SHP77 treated with DMSO at 0.1 percent for 48 hours (cell line): ENCODE measurements at regions not wholly inside any gene's neighbourhood (a gene's known extent, or its start where the extent isn't known, plus 50 kb on each side); places are given as distances from the start of the nearest gene placed in this dataset.
"Not testable (repeated sequence)": the region's sequence is repeated elsewhere in the genome, so short reads cannot be mapped to it uniquely, and the experiment has no call there.

Source experiments
- DNase-seq: peaks from one replicate; lab custom pipeline; 2025; lab: John Stamatoyannopoulos, UW

GRCh38 chr2:22902180-22902550 lies 482.8 kb upstream of the KLHL29 start:
- no peak for DNase-seq

- DNase-seq = no peak
Observed at GRCh38 chr2:22902662-22903165, 482.3 kb upstream of the KLHL29 start.

GRCh38 chr2:22903616-22904015 lies 481.4 kb upstream of the KLHL29 start:
- DNase-seq = no peak

- DNase-seq = no peak
Observed at GRCh38 chr2:22904126-22904684, 480.8 kb upstream of the KLHL29 start.

- no peak for DNase-seq
Observed at GRCh38 chr2:22907330-22907729, 477.6 kb upstream of the KLHL29 start.

GRCh38 chr2:22912398-22912797 lies 472.6 kb upstream of the KLHL29 start:
- peak; percentile 44 for DNase-seq

GRCh38 chr2:22929998-22930397 lies 455.0 kb upstream of the KLHL29 start:
- DNase-seq = no peak

- DNase-seq = no peak
Observed at GRCh38 chr2:22930781-22931180, 454.2 kb upstream of the KLHL29 start.

GRCh38 chr2:22932288-22932687 lies 452.7 kb upstream of the KLHL29 start:
- DNase-seq = no peak

- DNase-seq = no peak
Observed at GRCh38 chr2:22934747-22935146, 450.2 kb upstream of the KLHL29 start.

- no peak for DNase-seq
Observed at GRCh38 chr2:22942441-22942840, 442.5 kb upstream of the KLHL29 start.

- DNase-seq = no peak
Observed at GRCh38 chr2:22944143-22944542, 440.8 kb upstream of the KLHL29 start.

- no peak for DNase-seq
Observed at GRCh38 chr2:22946553-22946952, 438.4 kb upstream of the KLHL29 start.

- no peak for DNase-seq
Observed at GRCh38 chr2:22947741-22948140, 437.2 kb upstream of the KLHL29 start.

GRCh38 chr2:22950431-22950830 lies 434.5 kb upstream of the KLHL29 start:
- DNase-seq = no peak

- DNase-seq = no peak
Observed at GRCh38 chr2:22952656-22953225, 432.2 kb upstream of the KLHL29 start.

- DNase-seq = no peak
Observed at GRCh38 chr2:22957446-22957845, 427.5 kb upstream of the KLHL29 start.

- no peak for DNase-seq
Observed at GRCh38 chr2:22958308-22958707, 426.7 kb upstream of the KLHL29 start.

GRCh38 chr2:22967756-22968155 lies 417.2 kb upstream of the KLHL29 start:
- no peak for DNase-seq

- DNase-seq = no peak
Observed at GRCh38 chr2:22970284-22970975, 414.5 kb upstream of the KLHL29 start.

- DNase-seq = no peak
Observed at GRCh38 chr2:22970991-22971390, 414.0 kb upstream of the KLHL29 start.

- no peak for DNase-seq
Observed at GRCh38 chr2:22981785-22982184, 403.2 kb upstream of the KLHL29 start.

- not testable (repeated sequence) for DNase-seq
Observed at GRCh38 chr2:22984152-22984551, 400.8 kb upstream of the KLHL29 start.

GRCh38 chr2:22990246-22990645 lies 394.7 kb upstream of the KLHL29 start:
- DNase-seq = no peak
